Naive thymus-derived CD8-positive, alpha-beta T cell (primary cell): ENCODE measurements at regions not wholly inside any gene's neighbourhood (a gene's known extent, or its start where the extent isn't known, plus 50 kb on each side); places are given as distances from the start of the nearest gene placed in this dataset.

Experiments
- ATAC-seq, 2 donors: fragments of 150-1000 bp; cut with Tn5 transposase in 1 of 2; sonication (Bioruptor Pico), chemical (Tn5 transposase) in 1 of 2; 1 replicate in 1 of 2; 2 replicates in 1 of 2; pipeline ENCODE4 v1.10.0; 2021; ENCODE audit warnings: mild to moderate bottlenecking in 2 of 2, moderate library complexity in 2 of 2
- POLR2A ChIA-PET: fragments of 350-600 bp; sonication (Branson Sonifier 250); formaldehyde crosslinking; loops from one replicate; lab custom pipeline; 2021; ENCODE audit warnings: antibody characterized with exemption; lab: Charles Lee
- DNase-seq, 10 donors: peaks; one replicate each; pipeline versions ENCODE4 v3.0.0 to v3.0.0-alpha.2; 2020 to 2022
- H3K27ac Mint-ChIP-seq, 10 donors: one replicate each; pipeline ENCODE4 v1.8.0; 2020 to 2022; ENCODE audit warnings: mild to moderate bottlenecking in 10 of 10, mixed read lengths in 10 of 10, moderate library complexity in 4 of 10, inconsistent platforms in 1 of 10
- H3K27me3 Mint-ChIP-seq, 5 donors: one replicate each; pipeline ENCODE4 v1.8.0; 2021 to 2022; ENCODE audit warnings: mixed read lengths in 5 of 5
- H3K36me3 Mint-ChIP-seq, 3 donors: one replicate each; pipeline ENCODE4 v1.8.0; 2020 to 2022; ENCODE audit warnings: mixed read lengths in 3 of 3, mild to moderate bottlenecking in 2 of 3, inconsistent platforms in 1 of 3
- H3K4me1 Mint-ChIP-seq, 4 donors: one replicate each; pipeline ENCODE4 v1.8.0; 2021 to 2022; ENCODE audit warnings: mixed read lengths in 4 of 4
- H3K4me3 Mint-ChIP-seq, 10 donors: one replicate each; pipeline ENCODE4 v1.8.0; 2020 to 2022; ENCODE audit warnings: mild to moderate bottlenecking in 10 of 10, mixed read lengths in 10 of 10, moderate library complexity in 6 of 10, inconsistent platforms in 1 of 10
- H3K9me3 Mint-ChIP-seq, 9 donors: one replicate each; pipeline ENCODE4 v1.8.0; 2020 to 2022; ENCODE audit warnings: mixed read lengths in 9 of 9, mild to moderate bottlenecking in 3 of 9, inconsistent platforms in 1 of 9, moderate library complexity in 1 of 9

DNA sequence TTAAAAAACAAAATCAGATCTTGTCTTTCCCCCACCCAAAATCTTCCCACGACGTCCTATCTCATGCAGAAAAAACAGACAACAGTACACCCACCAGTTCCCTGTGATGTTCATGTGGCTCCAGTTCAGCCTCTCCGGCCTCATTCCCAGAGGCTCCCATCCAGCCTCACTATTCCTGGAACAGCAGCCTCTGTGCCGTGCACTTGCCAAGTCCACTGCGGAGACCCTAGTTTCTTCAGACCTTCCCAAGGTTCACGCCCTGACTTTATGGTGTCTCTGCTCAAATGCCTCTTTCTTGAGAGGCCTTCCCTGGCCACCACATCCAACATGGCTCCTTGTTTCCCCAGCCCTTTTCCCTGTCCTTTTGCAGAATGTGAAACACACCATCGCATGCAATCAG lies 106.3 kb upstream of the BACE2 start:
- Mint-ChIP-seq H3K36me3 (no peaks in the 10 kb centered on the region), H3K4me3 (no peak overlapping the region), H3K27me3 (peaks cover 20 to 46% (median 38%) of the 10 kb centered on the region in 5 donors), H3K9me3 (peaks cover 0 to 3% (median 0%) of the 10 kb centered on the region in 9 donors), H3K27ac (no peak overlapping the region), H3K4me1 (no peaks in the 10 kb centered on the region)
- ATAC-seq (no peak), DNase-seq (no peak)
- POLR2A ChIA-PET = no interaction called here

DNA sequence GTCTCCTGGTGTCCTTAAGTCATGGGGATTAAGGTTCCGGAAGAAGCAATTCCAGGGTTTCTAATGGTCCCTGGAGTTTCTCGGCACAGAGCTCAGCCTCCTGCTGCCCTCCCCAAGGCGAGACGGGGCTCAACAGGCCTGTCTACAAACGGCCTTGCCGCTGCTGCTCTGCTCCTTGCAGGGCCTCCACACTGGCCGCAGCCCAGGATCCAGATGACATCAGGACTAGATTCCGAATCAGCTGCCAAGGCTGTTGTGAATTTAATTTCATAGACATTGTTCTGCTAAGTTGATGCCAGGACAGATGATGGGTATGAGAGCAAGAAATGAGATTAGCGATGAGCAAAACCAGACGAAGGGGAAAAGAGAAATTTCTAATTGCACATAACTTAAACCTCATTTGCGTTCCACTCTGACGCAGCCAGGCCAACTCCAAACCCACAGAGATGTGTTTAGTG lies 103.6 kb upstream of the BACE2 start:
- DNase-seq (no peak), ATAC-seq (no peak)
- no peak overlapping the region for H3K4me3 Mint-ChIP-seq
- no peak overlapping the region for H3K27ac Mint-ChIP-seq
- no peaks in the 10 kb centered on the region for H3K36me3 Mint-ChIP-seq
- POLR2A ChIA-PET = no interaction called here
- peaks cover 7 to 13% (median 10%) of the 10 kb centered on the region in 4 donors for H3K4me1 Mint-ChIP-seq
- H3K9me3 Mint-ChIP-seq = no peaks in the 10 kb centered on the region
- H3K27me3 Mint-ChIP-seq = peaks cover 35 to 70% (median 59%) of the 10 kb centered on the region in 5 donors

DNA sequence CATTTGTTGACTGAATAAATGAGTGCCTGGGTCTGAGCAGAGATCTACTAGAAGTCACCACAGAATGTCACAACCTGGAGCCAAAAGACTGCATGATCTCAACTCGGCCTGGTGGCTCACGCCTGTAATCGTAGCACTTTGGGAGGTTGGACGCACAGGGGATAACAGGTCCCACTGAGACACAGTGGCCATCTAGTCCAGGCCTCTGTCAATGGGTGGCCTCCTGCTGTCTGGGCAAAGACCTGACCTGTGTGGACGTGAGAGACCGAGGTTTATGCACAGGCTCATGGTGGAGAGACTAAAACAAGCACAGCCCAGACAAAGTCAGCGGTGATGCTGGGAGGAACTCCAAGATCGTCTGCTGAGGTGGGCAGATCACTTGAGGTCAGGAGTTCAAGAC lies 103.0 kb upstream of the BACE2 start:
- POLR2A ChIA-PET = no interaction called here
- no peaks in the 10 kb centered on the region for H3K9me3 Mint-ChIP-seq
- peaks cover 7 to 13% (median 10%) of the 10 kb centered on the region in 4 donors for H3K4me1 Mint-ChIP-seq
- no peak for ATAC-seq
- no peaks in the 10 kb centered on the region for H3K36me3 Mint-ChIP-seq
- DNase-seq = no peak
- no peak overlapping the region for H3K27ac Mint-ChIP-seq
- H3K4me3 Mint-ChIP-seq = no peak overlapping the region
- peaks cover 33 to 66% (median 58%) of the 10 kb centered on the region in 5 donors for H3K27me3 Mint-ChIP-seq

DNA sequence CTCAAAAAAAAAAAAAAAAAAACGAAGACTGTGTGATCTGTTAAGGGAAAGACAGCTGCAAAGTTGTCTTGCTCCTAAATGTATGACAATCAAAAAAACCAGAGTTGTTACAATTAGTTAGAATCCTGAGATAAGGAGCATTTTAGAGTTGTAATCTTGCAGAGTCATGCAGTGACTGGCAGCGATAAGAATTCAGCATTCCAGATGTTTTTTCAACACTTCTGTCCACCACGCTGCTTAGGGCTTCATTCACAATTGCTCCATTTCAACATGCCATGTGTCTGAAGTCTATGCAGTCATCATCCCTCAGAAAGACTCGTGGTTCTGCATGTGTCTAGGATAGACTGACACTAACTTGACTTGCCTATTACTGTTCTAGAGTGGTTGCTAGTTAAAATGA lies 102.4 kb upstream of the BACE2 start:
- no peak overlapping the region for H3K4me3 Mint-ChIP-seq
- ATAC-seq = no peak
- peaks cover 7 to 13% (median 10%) of the 10 kb centered on the region in 4 donors for H3K4me1 Mint-ChIP-seq
- peak overlapping the region in 1 of 10 donors; percentile 20 for H3K27ac Mint-ChIP-seq
- no peak for DNase-seq
- POLR2A ChIA-PET = no interaction called here
- H3K27me3 Mint-ChIP-seq = peaks cover 33 to 61% (median 55%) of the 10 kb centered on the region in 5 donors
- no peaks in the 10 kb centered on the region for H3K9me3 Mint-ChIP-seq
- no peaks in the 10 kb centered on the region for H3K36me3 Mint-ChIP-seq

DNA sequence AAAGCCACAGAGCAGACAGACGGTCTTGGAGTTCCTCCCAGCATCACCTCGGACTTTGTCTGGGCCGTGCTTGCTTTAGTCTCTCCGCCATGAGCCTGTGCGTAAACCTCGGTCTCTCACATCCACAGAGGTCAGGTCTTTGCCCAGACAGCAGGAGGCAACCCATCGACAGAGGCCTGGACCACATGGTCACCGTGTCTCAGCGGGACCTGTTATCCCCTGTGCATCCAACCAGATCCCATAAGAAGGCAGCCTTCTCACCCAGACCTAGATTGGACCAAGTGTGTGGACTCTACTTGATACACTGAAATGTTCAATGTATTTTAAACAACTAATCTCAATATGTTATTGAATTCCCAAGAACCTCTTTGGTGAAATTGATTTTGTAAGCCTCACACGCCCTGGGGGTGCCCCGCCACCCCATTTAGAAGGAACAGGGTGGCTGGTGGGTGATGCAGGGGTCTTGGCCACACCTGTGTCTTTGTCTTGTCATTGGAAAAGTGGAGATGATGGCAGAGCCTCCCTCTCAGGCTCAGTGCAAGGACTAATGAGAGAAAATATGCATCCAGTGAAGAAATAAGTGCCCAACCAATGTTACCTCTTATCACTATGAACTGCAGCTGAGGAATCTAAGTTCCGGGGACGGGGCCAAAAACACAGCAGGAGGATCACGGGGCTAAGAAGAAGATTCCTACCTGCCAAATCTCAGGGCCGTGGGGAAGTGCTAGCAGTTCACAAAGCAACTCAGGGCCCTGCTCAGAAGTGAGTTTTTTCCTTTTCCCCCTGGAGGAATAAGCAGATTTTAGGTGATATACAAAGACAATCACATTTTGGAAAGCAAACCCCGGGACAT lies 101.6 kb upstream of the BACE2 start:
- no peak overlapping the region for H3K27ac Mint-ChIP-seq
- H3K4me3 Mint-ChIP-seq = no peak overlapping the region
- H3K36me3 Mint-ChIP-seq = no peaks in the 10 kb centered on the region
- POLR2A ChIA-PET = no interaction called here
- peaks cover 7 to 13% (median 10%) of the 10 kb centered on the region in 4 donors for H3K4me1 Mint-ChIP-seq
- no peak for ATAC-seq
- H3K9me3 Mint-ChIP-seq = no peaks in the 10 kb centered on the region
- no peak for DNase-seq
- H3K27me3 Mint-ChIP-seq = peaks cover 33 to 55% (median 53%) of the 10 kb centered on the region in 5 donors

DNA sequence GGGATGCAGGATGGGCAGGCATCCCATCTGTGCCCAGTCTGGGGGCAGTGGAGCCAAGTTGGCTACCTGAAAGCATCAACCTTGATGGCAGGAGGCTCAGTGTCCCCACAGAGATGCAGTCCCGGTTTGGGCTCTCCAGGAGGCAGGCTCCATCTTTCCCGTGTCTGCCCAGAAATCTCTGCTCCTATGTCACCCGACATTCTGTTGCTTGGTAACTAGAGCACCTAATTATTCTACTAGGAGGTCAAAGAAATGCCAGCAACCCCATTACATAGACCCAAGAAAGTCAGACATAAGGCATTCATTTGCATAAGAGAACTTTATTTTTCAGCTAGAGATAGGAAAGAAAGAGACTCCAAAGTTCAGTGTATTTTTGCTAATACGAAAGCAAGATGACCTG lies 100.3 kb upstream of the BACE2 start:
- peak overlapping the region in 4 of 10 donors; percentile 2 to 24 (median 6) for H3K4me3 Mint-ChIP-seq
- POLR2A ChIA-PET = no interaction called here
- no peak for ATAC-seq

DNA sequence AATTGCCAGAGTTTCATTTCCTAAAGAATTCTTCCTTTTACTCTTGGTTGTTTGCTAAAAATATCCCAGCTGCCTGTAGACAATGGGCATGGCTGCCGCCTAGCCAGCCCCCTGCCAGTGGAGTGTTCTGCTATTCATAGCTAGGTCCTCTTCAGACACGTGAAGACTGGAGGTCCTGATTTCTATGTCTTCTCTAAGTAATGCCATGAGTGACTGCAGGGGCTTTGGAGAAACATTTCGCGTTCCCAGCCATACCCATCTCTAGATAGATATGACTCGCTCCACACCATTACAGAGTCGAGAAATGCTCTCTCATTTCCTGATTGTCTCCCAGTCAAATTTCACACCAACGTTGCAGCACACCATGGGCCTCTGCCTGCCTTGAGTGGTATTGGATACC lies 99.5 kb upstream of the BACE2 start:
- H3K36me3 Mint-ChIP-seq = no peaks in the 10 kb centered on the region
- H3K27ac Mint-ChIP-seq = no peak overlapping the region
- DNase-seq (no peak), ATAC-seq (no peak)
- H3K27me3 Mint-ChIP-seq = peaks cover 25 to 42% (median 40%) of the 10 kb centered on the region in 5 donors
- peaks cover 7 to 13% (median 10%) of the 10 kb centered on the region in 4 donors for H3K4me1 Mint-ChIP-seq
- POLR2A ChIA-PET = no interaction called here
- no peaks in the 10 kb centered on the region for H3K9me3 Mint-ChIP-seq
- peak overlapping the region; percentile 56 to 85 (median 74) for H3K4me3 Mint-ChIP-seq

More for the DNA sequence above, 100.3 kb upstream of the BACE2 start:
- peaks cover 28 to 44% (median 40%) of the 10 kb centered on the region in 5 donors for H3K27me3 Mint-ChIP-seq
- H3K4me1 Mint-ChIP-seq = peaks cover 7 to 13% (median 10%) of the 10 kb centered on the region in 4 donors
- H3K36me3 Mint-ChIP-seq = no peaks in the 10 kb centered on the region
- no peak overlapping the region for H3K27ac Mint-ChIP-seq
- H3K9me3 Mint-ChIP-seq = no peaks in the 10 kb centered on the region
- DNase-seq = no peak

DNA sequence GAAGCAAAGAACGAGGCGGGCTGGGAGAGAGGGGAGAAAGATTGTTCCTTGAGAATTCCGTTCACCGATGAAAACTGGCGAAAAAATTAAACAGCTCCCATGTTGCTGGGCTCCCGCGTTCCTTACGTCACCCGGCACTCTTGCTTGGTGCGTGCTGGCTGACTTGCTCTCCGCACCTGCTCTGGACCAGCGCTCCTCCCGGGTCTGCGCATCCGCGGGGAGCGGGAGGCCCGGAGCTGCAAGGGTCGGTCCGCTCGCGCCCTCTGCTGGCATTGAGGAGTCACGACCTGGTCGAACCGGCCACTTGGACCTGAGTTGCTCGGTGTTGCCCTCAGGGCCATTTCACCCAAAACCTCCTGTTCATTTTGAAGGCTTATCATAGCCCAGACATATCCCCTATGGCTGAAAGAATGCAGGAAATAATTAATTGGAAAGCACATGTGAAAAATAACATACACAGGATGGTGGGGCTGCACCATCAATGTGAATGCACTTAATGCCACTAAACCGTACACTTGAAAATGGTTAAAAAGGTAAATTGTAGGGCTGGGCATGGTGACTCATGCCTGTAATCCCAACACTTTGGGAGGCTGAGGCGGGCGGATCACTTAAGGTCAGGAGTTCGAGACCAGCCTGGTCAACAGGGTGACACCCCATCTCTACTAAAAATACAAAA lies 98.9 kb upstream of the BACE2 start:
- POLR2A ChIA-PET = no interaction called here
- no peaks in the 10 kb centered on the region for H3K9me3 Mint-ChIP-seq
- peak overlapping the region; percentile 56 to 85 (median 74) for H3K4me3 Mint-ChIP-seq
- peaks cover 25 to 42% (median 40%) of the 10 kb centered on the region in 5 donors for H3K27me3 Mint-ChIP-seq
- ATAC-seq (peak; percentile 63 to 68), DNase-seq (peak; percentile 13 to 77 (median 50))
- no peak overlapping the region for H3K27ac Mint-ChIP-seq
- no peaks in the 10 kb centered on the region for H3K36me3 Mint-ChIP-seq
- H3K4me1 Mint-ChIP-seq = peaks cover 7 to 13% (median 10%) of the 10 kb centered on the region in 4 donors

DNA sequence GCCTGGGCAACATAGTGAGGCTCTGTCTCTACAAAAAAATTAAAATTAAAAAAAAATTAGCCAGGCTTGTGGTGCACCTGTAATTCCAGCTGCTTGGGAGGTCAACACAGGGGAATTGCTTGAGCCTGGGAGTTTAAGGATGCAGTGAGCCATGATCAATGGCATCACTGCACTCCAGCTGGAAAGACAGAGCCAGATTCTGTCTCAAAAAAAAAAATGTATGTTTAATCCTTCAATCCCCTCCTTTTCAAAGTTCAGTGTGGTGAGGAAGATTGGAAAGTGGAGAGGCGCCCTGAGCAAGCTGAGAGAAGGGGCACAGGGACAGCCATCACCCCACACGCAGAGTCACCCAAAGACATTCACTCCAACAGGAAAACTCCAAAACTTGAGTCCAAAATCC lies 97.7 kb upstream of the BACE2 start:
- peaks cover 25 to 43% (median 39%) of the 10 kb centered on the region in 5 donors for H3K27me3 Mint-ChIP-seq
- H3K4me3 Mint-ChIP-seq = no peak overlapping the region
- no peak overlapping the region for H3K27ac Mint-ChIP-seq
- POLR2A ChIA-PET = no interaction called here
- peaks cover 7 to 13% (median 10%) of the 10 kb centered on the region in 4 donors for H3K4me1 Mint-ChIP-seq
- no peaks in the 10 kb centered on the region for H3K36me3 Mint-ChIP-seq
- no peak for DNase-seq
- H3K9me3 Mint-ChIP-seq = no peaks in the 10 kb centered on the region
- ATAC-seq = no peak

DNA sequence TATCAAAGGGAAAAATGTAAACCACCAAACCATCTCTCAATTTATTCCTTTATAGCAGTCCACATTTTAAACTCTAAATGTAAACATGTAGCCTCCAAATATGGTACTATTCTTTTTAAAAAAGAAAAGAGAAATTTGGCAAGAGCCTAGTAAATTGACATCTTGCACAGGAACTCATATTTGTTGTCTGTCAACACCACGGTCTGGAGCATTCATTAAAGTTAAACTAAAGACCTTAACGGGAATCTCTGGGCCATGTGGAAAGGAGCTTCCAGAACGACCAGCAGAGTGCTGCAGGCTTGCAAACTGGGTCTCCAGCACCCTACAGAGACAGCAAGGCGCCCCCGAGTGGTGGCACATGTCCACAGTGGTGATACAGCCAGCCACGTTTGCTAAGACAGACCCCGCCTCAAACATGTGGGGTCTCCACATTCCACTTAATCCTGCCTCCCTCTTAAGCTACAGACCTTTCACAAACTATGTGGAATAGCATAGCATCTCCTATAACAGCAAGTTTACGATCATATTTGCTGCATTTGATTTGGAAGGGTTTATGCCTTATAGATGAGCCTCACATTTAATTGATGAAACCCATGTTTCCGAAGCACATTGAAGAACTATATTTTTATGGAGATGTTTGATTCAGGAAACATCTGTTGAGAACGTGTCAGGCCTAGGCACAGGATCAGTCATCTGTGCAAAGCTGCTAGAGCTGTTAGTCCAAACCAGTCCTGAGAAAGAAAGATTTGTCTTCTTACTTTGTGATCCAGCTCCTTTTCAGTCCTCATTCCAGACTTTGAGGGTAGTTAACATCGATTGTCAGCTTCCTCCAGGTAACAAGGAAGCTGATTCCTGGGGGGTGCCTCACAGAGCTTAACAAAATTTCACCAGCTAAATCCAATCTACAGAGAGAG lies 96.4 kb upstream of the BACE2 start:
- H3K27ac Mint-ChIP-seq = no peak overlapping the region
- H3K36me3 Mint-ChIP-seq = no peaks in the 10 kb centered on the region
- POLR2A ChIA-PET = no interaction called here
- no peak overlapping the region for H3K4me3 Mint-ChIP-seq
- DNase-seq (no peak), ATAC-seq (no peak)
- peaks cover 15 to 36% (median 30%) of the 10 kb centered on the region in 5 donors for H3K27me3 Mint-ChIP-seq
- H3K9me3 Mint-ChIP-seq = no peaks in the 10 kb centered on the region
- H3K4me1 Mint-ChIP-seq = peaks cover 7 to 13% (median 10%) of the 10 kb centered on the region in 4 donors

DNA sequence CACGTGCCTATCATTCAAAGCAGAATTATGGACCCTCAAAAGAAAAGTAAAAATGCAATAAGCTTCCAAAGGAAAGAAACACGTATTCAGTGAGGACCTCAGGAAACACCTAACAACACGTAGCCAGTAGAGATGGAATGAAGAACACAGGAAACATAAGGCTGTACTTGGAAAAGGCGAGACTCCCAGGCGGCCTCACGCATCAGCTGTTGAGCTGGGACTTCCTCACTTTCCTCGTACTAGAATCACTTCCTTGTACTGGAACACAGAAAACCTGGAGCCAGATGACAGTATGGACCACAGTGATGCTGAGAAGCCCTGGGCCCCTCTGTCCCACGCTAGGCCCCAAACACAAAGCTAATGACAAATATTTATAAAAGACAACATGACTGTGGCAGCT lies 94.4 kb upstream of the BACE2 start:
- Mint-ChIP-seq H3K4me3 (no peak overlapping the region), H3K36me3 (no peaks in the 10 kb centered on the region), H3K27ac (no peak overlapping the region), H3K4me1 (peaks cover 5 to 8% (median 6%) of the 10 kb centered on the region in 4 donors), H3K27me3 (peaks cover 6 to 23% (median 15%) of the 10 kb centered on the region in 5 donors), H3K9me3 (no peaks in the 10 kb centered on the region)
- ATAC-seq (no peak), DNase-seq (no peak)
- POLR2A ChIA-PET = no interaction called here

DNA sequence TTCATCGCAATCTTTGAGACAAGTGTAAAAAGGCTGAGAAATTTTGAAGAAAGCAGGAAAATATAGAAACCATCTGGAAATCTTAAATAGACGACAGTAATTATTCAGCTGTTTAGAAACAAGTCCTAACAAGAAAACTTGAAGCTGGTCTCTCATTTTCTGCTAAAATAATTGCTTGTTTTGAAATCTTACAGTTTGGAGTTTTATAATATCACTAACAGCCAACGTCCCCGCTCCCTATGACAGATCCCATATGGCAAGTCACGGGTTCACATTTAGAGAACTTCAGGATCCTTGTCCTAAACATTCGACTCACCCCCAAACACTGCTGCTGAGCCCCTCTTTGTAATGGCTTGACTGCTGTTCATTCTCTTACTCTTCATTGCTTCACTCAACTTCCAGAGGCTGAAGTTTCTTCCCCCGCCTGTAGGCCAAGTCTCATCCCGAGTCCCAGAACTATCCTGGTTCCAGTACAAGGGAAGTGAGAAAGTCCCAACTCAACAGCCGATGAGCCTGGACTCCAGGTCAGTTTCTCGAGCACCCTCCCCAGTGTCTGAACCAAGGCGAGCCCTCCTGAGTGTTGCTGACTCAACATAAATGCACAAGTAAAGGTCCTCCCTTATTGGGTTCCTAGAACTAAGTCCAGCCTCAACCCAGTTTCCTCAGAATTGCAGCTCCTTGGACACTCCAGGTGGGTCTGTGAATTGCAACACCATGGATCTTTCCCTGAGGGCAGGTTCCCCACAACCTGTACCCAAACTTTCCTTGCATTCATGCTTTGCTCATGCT lies 93.4 kb upstream of the BACE2 start:
- ATAC-seq = no peak
- Mint-ChIP-seq H3K4me3 (no peak overlapping the region), H3K36me3 (no peaks in the 10 kb centered on the region), H3K9me3 (no peaks in the 10 kb centered on the region), H3K27me3 (peaks cover under 1 to 13% (median 7%) of the 10 kb centered on the region in 5 donors), H3K27ac (no peak overlapping the region), H3K4me1 (no peaks in the 10 kb centered on the region)
- POLR2A ChIA-PET = no interaction called here
- DNase-seq = no peak
